Esophagus muscularis mucosa (tissue), 4 donors: ENCODE measurements at regions not wholly inside any gene's neighbourhood (a gene's known extent, or its start where the extent isn't known, plus 50 kb on each side); places are given as distances from the start of the nearest gene placed in this dataset.

Source experiments
- DNase-seq: peaks from one replicate; pipeline ENCODE4 v3.0.0-alpha.2; 2017; ENCODE audit errors: extremely low spot score
- H3K27ac ChIP-seq, 4 donors: fragments of 200-600 bp; sonication (generic); replicated peaks in 1 of 4; 1 replicate in 3 of 4; 2 replicates in 1 of 4; pipeline ENCODE4 v1.5.1; 2016 to 2019; ENCODE audit warnings: mild to moderate bottlenecking in 1 of 4
- H3K27me3 ChIP-seq, 4 donors: fragments of 200-600 bp; sonication (generic); one replicate each; pipeline versions ENCODE4 v1.5.1 to v1.6.0; 2016 to 2019
- H3K36me3 ChIP-seq, 4 donors: fragments of 200-600 bp; sonication (generic); one replicate each; pipeline ENCODE4 v1.5.1; 2016 to 2019
- H3K4me1 ChIP-seq, 4 donors: fragments of 200-600 bp; sonication (generic); one replicate each; pipeline ENCODE4 v1.5.1; 2016 to 2019
- H3K4me3 ChIP-seq, 4 donors: fragments of 200-600 bp; sonication (generic); 1 replicate in 2 of 4; 2 replicates in 2 of 4; pipeline ENCODE4 v1.5.1; 2016 to 2019; ENCODE audit warnings: mild to moderate bottlenecking in 4 of 4, moderate library complexity in 1 of 4
- H3K9me3 ChIP-seq, 4 donors: fragments of 200-600 bp; sonication (generic); 1 replicate in 3 of 4; 2 replicates in 1 of 4; pipeline ENCODE4 v1.5.1; 2016 to 2019
- CTCF ChIP-seq, 3 experiments: fragments of 200-600 bp in 2 of 3; fragments of 450-650 bp in 1 of 3; sonication (generic) in 2 of 3; IDR thresholded peaks; one replicate each; pipeline ENCODE4 v1.5.1; 2017 to 2019; ENCODE audit warnings: antibody characterized with exemption in 3 of 3, mild to moderate bottlenecking in 2 of 3, moderate library complexity in 1 of 3
- EP300 ChIP-seq: sonication (generic); formaldehyde crosslinking; IDR thresholded peaks from one replicate; pipeline ENCODE4 v1.6.1; 2017; ENCODE audit warnings: antibody characterized with exemption
- POLR2A ChIP-seq: fragments of 450-650 bp; IDR thresholded peaks from one replicate; pipeline ENCODE4 v1.6.1; 2017; ENCODE audit warnings: antibody characterized with exemption, moderate library complexity, mild to moderate bottlenecking, low read depth
- POLR2AphosphoS5 ChIP-seq, 2 donors: sonication (generic); formaldehyde crosslinking; IDR thresholded peaks; one replicate each; pipeline ENCODE4 v1.6.1; 2017; ENCODE audit warnings: antibody characterized with exemption in 2 of 2
- whole genome bisulfite sequencing: methylation state at CpG from one replicate; pipeline ENCODE4 v1.1.5; 2018; 5-methylcytosine and 5-hydroxymethylcytosine counted together
- intact Hi-C: fragments of 100-400 bp; cut with DNase I; formaldehyde crosslinking; loops from one replicate; pipeline ENCODE4 v1.15.1; 2023

- WGBS = 68% methylated on average over 3 of the region's 3 CpGs
Observed at GRCh38 chrX:113818346-113818745, 765.5 kb upstream of the HTR2C start.

GRCh38 chrX:113804819-113805218 lies 779.1 kb upstream of the HTR2C start:
- TF ChIP-seq EP300 (no peak), POLR2A (no peak), CTCF (IDR thresholded peaks at IDR 0.05) (no peak), POLR2AphosphoS5 (IDR thresholded peaks at IDR 0.05) (no peak)
- Histone ChIP-seq H3K36me3 (no peaks in the 10 kb centered on the region), H3K9me3 (no peaks in the 10 kb centered on the region), H3K4me1 (no peaks in the 10 kb centered on the region), H3K27me3 (no peaks in the 10 kb centered on the region), H3K4me3 (no peak overlapping the region), H3K27ac (no peak overlapping the region)
- 75% methylated on average over 3 of the region's 3 CpGs for WGBS
- intact Hi-C loops = no loop called here
- DNase-seq = no peak

More at GRCh38 chrX:113818346-113818745, 765.5 kb upstream of the HTR2C start:
- no peak for TF ChIP-seq CTCF (IDR thresholded peaks at IDR 0.05)
- TF ChIP-seq POLR2AphosphoS5 (IDR thresholded peaks at IDR 0.05) = no peak
- TF ChIP-seq EP300 = no peak
- TF ChIP-seq POLR2A = no peak
- no peak overlapping the region for H3K4me3 ChIP-seq
- intact Hi-C loops = no loop called here
- H3K36me3 ChIP-seq = no peaks in the 10 kb centered on the region
- H3K4me1 ChIP-seq = no peaks in the 10 kb centered on the region
- no peak overlapping the region for H3K27ac ChIP-seq
- H3K27me3 ChIP-seq = no peaks in the 10 kb centered on the region
- peaks cover 0 to under 1% (median 0%) of the 10 kb centered on the region in 4 donors for H3K9me3 ChIP-seq
- DNase-seq = no peak

DNA sequence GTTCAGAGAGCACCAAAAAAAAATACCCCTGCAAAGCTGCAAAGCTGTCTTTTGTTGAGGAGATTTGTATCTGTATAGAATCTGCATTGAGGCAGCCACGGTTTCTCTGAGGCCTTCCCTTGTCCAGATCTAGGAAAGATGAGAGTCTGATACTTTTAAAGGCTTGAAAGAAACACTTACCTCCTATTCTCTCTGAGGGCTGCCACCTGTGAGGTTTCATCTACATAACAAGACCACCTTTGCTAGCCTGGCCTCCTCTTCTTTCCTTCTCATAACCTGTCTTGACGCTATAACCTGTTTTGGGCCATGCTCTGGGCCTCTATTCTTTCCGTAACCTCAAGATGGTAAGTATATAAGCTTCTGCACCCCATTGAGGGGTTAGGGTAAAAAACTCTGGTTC lies 779.6 kb upstream of the HTR2C start:
- no peak for DNase-seq
- Histone ChIP-seq H3K4me3 (no peak overlapping the region), H3K27me3 (no peaks in the 10 kb centered on the region), H3K4me1 (no peaks in the 10 kb centered on the region), H3K27ac (no peak overlapping the region), H3K36me3 (no peaks in the 10 kb centered on the region), H3K9me3 (no peaks in the 10 kb centered on the region)
- WGBS = 56% methylated on average over 3 of the region's 3 CpGs
- no peak for TF ChIP-seq POLR2AphosphoS5 (IDR thresholded peaks at IDR 0.05)
- intact Hi-C loops = no loop called here

- no peak overlapping the region for H3K27ac ChIP-seq
- H3K4me3 ChIP-seq = no peak overlapping the region
- no peaks in the 10 kb centered on the region for H3K4me1 ChIP-seq
- H3K36me3 ChIP-seq = no peaks in the 10 kb centered on the region
- intact Hi-C loops = no loop called here
- WGBS = 46% methylated on average over 4 of the region's 4 CpGs
- no peaks in the 10 kb centered on the region for H3K27me3 ChIP-seq
- H3K9me3 ChIP-seq = no peaks in the 10 kb centered on the region
- no peak for DNase-seq
- TF ChIP-seq POLR2AphosphoS5 (IDR thresholded peaks at IDR 0.05) (no peak), EP300 (no peak), CTCF (IDR thresholded peaks at IDR 0.05) (no peak), POLR2A (no peak)
Observed at GRCh38 chrX:113802837-113803236, 781.0 kb upstream of the HTR2C start.

DNA sequence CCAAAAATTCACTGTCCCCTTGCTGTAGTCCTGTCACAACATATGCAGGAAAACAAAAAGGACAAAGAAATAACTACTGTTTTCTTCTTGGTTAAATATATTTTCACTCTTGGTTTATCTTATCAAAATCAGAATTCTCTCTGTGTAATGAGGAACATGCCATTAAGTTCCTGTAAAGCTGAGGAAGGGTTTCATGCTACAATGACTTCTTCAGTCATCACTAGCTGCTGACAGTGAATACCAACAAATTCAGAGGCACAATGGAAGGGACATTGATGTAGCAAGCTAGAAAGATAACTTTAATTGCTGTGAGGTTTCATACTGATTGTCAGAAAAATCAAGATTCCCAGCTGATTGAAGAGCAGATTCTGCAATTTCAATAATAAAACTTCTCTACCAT lies 782.9 kb upstream of the HTR2C start:
- Histone ChIP-seq H3K9me3 (no peaks in the 10 kb centered on the region), H3K4me3 (no peak overlapping the region), H3K27ac (no peak overlapping the region), H3K4me1 (no peaks in the 10 kb centered on the region), H3K27me3 (no peaks in the 10 kb centered on the region), H3K36me3 (no peaks in the 10 kb centered on the region)
- DNase-seq = no peak
- intact Hi-C loops = no loop called here
- TF ChIP-seq POLR2AphosphoS5 (IDR thresholded peaks at IDR 0.05) (no peak), EP300 (no peak), CTCF (IDR thresholded peaks at IDR 0.05) (no peak), POLR2A (no peak)
